ENCODE measurements at regions not wholly inside any gene's neighbourhood (a gene's known extent, or its start where the extent isn't known, plus 50 kb on each side); places are given as distances from the start of the nearest gene placed in this dataset.

GRCh38 chr2:163302141-163302540 lies 433.7 kb downstream of the FIGN start:
- TF ChIP-seq POLR2A (IDR thresholded peaks at IDR 0.05) (no peak), CTCF (IDR thresholded peaks at IDR 0.05 in 4 of 5, conservative IDR thresholded peaks at IDR 0.05 in 1 of 5) (no peak)
- intact Hi-C loops (cut with DNase I; ENCODE audit: low total_unique reads) (no loop called here), in situ Hi-C loops (cut with MboI; ENCODE audit: low sequenced_read_pairs in 4 of 4) (no loop called here)
- no peaks in the 10 kb centered on the region for H3K36me3 ChIP-seq
- no peaks in the 10 kb centered on the region for H3K4me1 ChIP-seq
- no peaks in the 10 kb centered on the region for H3K9me3 ChIP-seq
- DNase-seq (no peak), ATAC-seq (no peak)
- H3K27me3 ChIP-seq, result no peaks in the 10 kb centered on the region
- H3K27ac ChIP-seq, result no peak overlapping the region
- no peak overlapping the region for H3K4me3 ChIP-seq

DNA sequence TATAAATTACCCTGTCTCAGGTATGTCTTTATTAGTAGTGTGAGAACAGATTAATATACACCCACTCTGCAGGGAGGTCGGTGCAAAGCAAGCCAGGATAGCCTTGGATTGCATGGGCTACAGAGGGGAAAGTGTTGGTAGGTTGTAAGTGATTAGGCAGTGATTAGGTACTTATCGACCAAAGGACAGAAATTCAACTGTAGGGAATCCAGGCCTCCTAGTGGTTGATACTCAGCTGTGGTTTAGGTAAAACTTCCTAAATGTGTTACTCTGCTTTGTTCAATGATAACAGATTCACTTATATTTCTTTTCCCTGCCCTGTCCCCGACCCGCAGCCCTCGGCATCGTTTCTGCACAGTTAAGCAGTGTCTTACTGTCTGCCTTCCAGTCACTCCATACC lies 444.0 kb downstream of the FIGN start:
- ATAC-seq (no peak), DNase-seq (no peak)
- Histone ChIP-seq H3K36me3 (no peaks in the 10 kb centered on the region), H3K27ac (no peak overlapping the region), H3K4me3 (no peak overlapping the region), H3K9me3 (no peaks in the 10 kb centered on the region), H3K4me1 (no peaks in the 10 kb centered on the region), H3K27me3 (no peaks in the 10 kb centered on the region)
- TF ChIP-seq POLR2A (IDR thresholded peaks at IDR 0.05) (no peak), CTCF (IDR thresholded peaks at IDR 0.05 in 4 of 5, conservative IDR thresholded peaks at IDR 0.05 in 1 of 5) (no peak)
- intact Hi-C loops (cut with DNase I; ENCODE audit: low total_unique reads), result no loop called here
- in situ Hi-C loops (cut with MboI; ENCODE audit: low sequenced_read_pairs in 4 of 4), result no loop called here

DNA sequence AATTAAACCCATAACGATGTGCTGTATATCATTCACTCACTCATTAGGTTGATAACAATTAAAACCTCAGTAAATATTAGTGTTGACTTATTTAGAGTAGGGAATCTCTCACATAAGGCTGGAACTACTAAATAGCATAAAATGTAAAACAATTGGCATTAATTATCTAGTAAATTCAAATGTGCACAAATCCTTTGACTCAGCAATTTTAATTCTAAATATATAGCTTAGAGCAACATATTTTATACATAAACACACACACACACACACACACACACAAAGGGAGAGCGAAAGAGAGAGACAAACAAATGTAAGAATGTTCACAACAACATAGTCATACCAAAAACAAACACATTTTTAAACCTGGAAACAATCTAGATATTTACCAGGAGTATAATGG lies 443.1 kb upstream of the KCNH7 start:
- ATAC-seq, result no peak
- no peak for TF ChIP-seq CTCF (IDR thresholded peaks at IDR 0.05 in 4 of 5, conservative IDR thresholded peaks at IDR 0.05 in 1 of 5)
- no peak for TF ChIP-seq POLR2A (IDR thresholded peaks at IDR 0.05)
- H3K27me3 ChIP-seq, result no peaks in the 10 kb centered on the region
- H3K27ac ChIP-seq, result no peak overlapping the region
- no peaks in the 10 kb centered on the region for H3K36me3 ChIP-seq
- DNase-seq, result no peak
- no peaks in the 10 kb centered on the region for H3K4me1 ChIP-seq
- in situ Hi-C loops (cut with MboI; ENCODE audit: low sequenced_read_pairs in 4 of 4), result no loop called here
- H3K9me3 ChIP-seq, result no peaks in the 10 kb centered on the region
- no peak overlapping the region for H3K4me3 ChIP-seq
- intact Hi-C loops (cut with DNase I; ENCODE audit: low total_unique reads), result no loop called here

GRCh38 chr2:163269374-163270021 lies 430.9 kb upstream of the KCNH7 start:
- Histone ChIP-seq H3K27ac (no peak overlapping the region), H3K36me3 (no peaks in the 10 kb centered on the region), H3K4me1 (no peaks in the 10 kb centered on the region), H3K4me3 (no peak overlapping the region), H3K9me3 (no peaks in the 10 kb centered on the region), H3K27me3 (no peaks in the 10 kb centered on the region)
- no peak for DNase-seq
- in situ Hi-C loops (cut with MboI; ENCODE audit: low sequenced_read_pairs in 4 of 4), result no loop called here
- TF ChIP-seq POLR2A (IDR thresholded peaks at IDR 0.05), result no peak
- intact Hi-C loops (cut with DNase I; ENCODE audit: low total_unique reads), result no loop called here
- no peak for ATAC-seq

DNA sequence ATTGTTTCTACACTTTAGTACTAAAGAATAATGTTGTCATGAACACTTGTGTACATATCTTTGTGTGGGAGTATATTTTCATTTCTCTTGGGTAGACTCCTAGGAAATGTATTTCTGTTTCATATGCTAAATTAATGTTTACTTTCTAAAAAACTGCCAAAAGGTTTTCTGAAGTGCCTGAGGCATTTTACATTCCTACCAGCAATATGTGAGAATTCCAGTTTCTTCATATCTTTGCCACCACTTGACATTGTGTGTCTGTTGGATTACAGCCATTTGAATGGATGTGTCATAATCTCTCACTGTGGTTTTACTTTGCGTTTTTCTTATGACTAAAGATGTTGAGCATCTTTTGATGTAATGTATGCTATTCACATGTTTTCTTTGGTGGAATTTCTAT lies 428.2 kb upstream of the KCNH7 start:
- H3K4me1 ChIP-seq, result no peaks in the 10 kb centered on the region
- H3K27me3 ChIP-seq, result no peaks in the 10 kb centered on the region
- intact Hi-C loops (cut with DNase I; ENCODE audit: low total_unique reads), result no loop called here
- ATAC-seq (no peak), DNase-seq (no peak)
- no peak for TF ChIP-seq POLR2A (IDR thresholded peaks at IDR 0.05)
- no peak for TF ChIP-seq CTCF (IDR thresholded peaks at IDR 0.05 in 4 of 5, conservative IDR thresholded peaks at IDR 0.05 in 1 of 5)
- H3K27ac ChIP-seq, result no peak overlapping the region
- in situ Hi-C loops (cut with MboI; ENCODE audit: low sequenced_read_pairs in 4 of 4), result no loop called here
- H3K36me3 ChIP-seq, result no peaks in the 10 kb centered on the region
- H3K4me3 ChIP-seq, result no peak overlapping the region
- H3K9me3 ChIP-seq, result no peaks in the 10 kb centered on the region
